Left lung (tissue), 4 donors: ENCODE measurements at regions not wholly inside any gene's neighbourhood (a gene's known extent, or its start where the extent isn't known, plus 50 kb on each side); places are given as distances from the start of the nearest gene placed in this dataset.
"Not testable (repeated sequence)": the region's sequence is repeated elsewhere in the genome, so short reads cannot be mapped to it uniquely, and the experiment has no call there.

ENCODE experiments used
- ATAC-seq: fragments of 200-7000 bp; cut with Tn5 transposase; one replicate; pipeline ENCODE4 v1.9.1; 2020; ENCODE audit warnings: moderate library complexity
- DNase-seq, 4 donors: peaks; one replicate each; pipeline ENCODE4 v3.0.0-alpha.2; 2013 to 2020
- H3K27ac ChIP-seq, 2 donors: fragments of 200-600 bp; sonication (generic) in 1 of 2; one replicate each; pipeline versions ENCODE4 v1.5.0 to v1.8.0; 2020 to 2021
- H3K27me3 ChIP-seq, 2 donors: fragments of 200-600 bp; sonication (generic) in 1 of 2; one replicate each; pipeline versions ENCODE4 v1.5.0 to v1.8.0; 2020 to 2021
- H3K36me3 ChIP-seq, 2 donors: fragments of 200-600 bp; sonication (generic) in 1 of 2; one replicate each; pipeline versions ENCODE4 v1.5.0 to v1.8.0; 2020 to 2021
- H3K4me1 ChIP-seq, 2 donors: fragments of 200-600 bp; one replicate each; pipeline ENCODE4 v1.8.0; 2021
- H3K4me3 ChIP-seq, 2 donors: fragments of 200-600 bp; sonication (generic) in 1 of 2; one replicate each; pipeline versions ENCODE4 v1.5.0 to v1.8.0; 2020 to 2021; ENCODE audit warnings: mild to moderate bottlenecking in 1 of 2
- H3K9me3 ChIP-seq, 2 donors: fragments of 200-600 bp; sonication (generic) in 1 of 2; one replicate each; pipeline versions ENCODE4 v1.5.0 to v1.8.0; 2020 to 2021
- intact Hi-C, 2 donors: fragments of 100-400 bp; cut with DNase I; formaldehyde crosslinking; loops; one replicate each; pipeline versions ENCODE4 v1.11.2 to v1.14.2; 2022
- donor health status: DM: no; HTN: yes; CAD: no.
- donor health status: DM: no; HTN: no; CAD: no.

DNA sequence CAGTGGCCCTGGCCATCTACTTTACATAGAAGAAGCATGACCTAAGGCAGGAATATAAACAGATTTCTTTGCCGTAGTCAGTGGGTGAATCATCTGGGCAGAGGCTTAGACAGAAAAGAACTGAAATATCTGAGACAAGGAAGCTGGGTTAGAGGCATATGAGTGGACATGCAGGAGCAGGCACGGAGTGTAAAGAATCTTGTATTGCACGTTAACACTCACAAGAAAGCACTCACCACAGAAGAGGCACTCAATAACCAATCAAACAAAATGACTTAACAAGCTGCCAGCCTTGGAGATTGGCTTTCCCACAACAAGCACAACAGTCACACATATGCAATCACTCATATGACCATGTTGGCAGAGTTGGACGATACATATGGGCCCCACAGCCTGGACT lies 364.9 kb downstream of the FOXD4L5 start:
- H3K4me1 ChIP-seq, ATAC-seq, H3K4me3 ChIP-seq, H3K27me3 ChIP-seq, H3K9me3 ChIP-seq, DNase-seq, H3K27ac ChIP-seq, H3K36me3 ChIP-seq, intact Hi-C loops: not testable (repeated sequence)

GRCh38 chr9:64888643-64889042 lies 396.4 kb downstream of the FOXD4L5 start:
- peak in 1 of 4 donors; percentile 60 for DNase-seq
- H3K27me3 ChIP-seq, intact Hi-C loops, H3K4me1 ChIP-seq, ATAC-seq, H3K27ac ChIP-seq, H3K9me3 ChIP-seq, H3K36me3 ChIP-seq, H3K4me3 ChIP-seq: not testable (repeated sequence)

- ATAC-seq, intact Hi-C loops, H3K4me1 ChIP-seq, H3K9me3 ChIP-seq, H3K27me3 ChIP-seq, H3K4me3 ChIP-seq, H3K27ac ChIP-seq, H3K36me3 ChIP-seq: not testable (repeated sequence)
- peak in 1 of 4 donors; percentile 6 for DNase-seq
These were observed 414.4 kb downstream of the FOXD4L5 start for GRCh38 chr9:64870594-64870993.
